NCI-H146 (cell line): ENCODE measurements at regions not wholly inside any gene's neighbourhood (a gene's known extent, or its start where the extent isn't known, plus 50 kb on each side); places are given as distances from the start of the nearest gene placed in this dataset.

ENCODE experiments used
- DNase-seq: peaks from one replicate; lab custom pipeline; 2025; lab: John Stamatoyannopoulos, UW

GRCh38 chrX:115491766-115492165 is 69.2 kb upstream of the PLS3 start:
- DNase-seq: no peak

GRCh38 chrX:115493015-115493414 is 68.0 kb upstream of the PLS3 start:
- peak; percentile 5 for DNase-seq

GRCh38 chrX:115494161-115494560 is 66.8 kb upstream of the PLS3 start:
- DNase-seq: peak; percentile 79

GRCh38 chrX:115499112-115499805 is 61.7 kb upstream of the PLS3 start:
- DNase-seq: no peak

DNA sequence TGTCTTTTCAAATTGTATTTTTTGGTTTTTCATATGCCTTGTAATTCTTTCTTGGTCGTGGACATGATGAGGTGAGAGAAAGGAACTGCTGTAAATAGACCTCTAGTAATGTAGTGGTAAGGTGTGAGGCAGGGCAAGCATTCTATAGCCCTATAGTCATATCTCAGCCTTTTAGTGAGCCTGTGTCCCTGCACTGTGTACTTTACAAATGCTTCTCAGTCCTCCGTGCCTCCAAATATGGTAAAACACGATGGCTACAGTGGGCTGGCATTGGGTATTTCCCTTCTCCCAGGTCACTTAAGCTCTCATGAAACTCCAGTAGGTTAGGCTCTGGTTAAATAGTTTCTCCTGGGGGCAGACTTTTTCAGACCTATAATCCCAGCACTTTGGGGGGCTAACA is 57.9 kb upstream of the PLS3 start:
- no peak for DNase-seq

DNA sequence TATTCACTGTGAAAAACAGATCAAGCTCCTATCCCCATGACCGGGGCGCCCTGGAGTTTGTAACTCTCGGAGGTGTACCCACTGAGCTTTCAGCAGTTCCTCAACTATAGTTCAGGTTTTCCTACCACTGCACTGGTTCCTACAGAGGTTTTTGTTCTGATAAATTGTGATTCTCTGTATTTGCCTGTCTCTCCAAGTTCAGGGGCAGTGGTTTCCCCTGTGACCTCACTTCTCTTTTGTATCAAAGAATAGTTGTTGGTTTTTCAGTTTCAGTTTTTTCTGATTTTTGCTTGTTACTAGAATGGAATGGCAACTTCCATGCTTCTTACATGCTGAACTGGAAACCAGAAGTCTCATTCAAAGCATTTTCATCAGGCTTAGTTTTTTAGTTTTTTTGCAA is 56.8 kb upstream of the PLS3 start:
- DNase-seq: no peak
